Fibroblast of pulmonary artery (primary cell): ENCODE measurements at regions not wholly inside any gene's neighbourhood (a gene's known extent, or its start where the extent isn't known, plus 50 kb on each side); places are given as distances from the start of the nearest gene placed in this dataset.

Experiments used
- DNase-seq: peaks from one replicate; pipeline ENCODE4 v3.0.0-alpha.2; 2010; ENCODE audit warnings: low read depth
- H3K4me3 ChIP-seq: replicated peaks from 2 replicates; pipeline ENCODE4 v1.5.1; 2011; ENCODE audit warnings: low read depth, mild to moderate bottlenecking, control low read depth, low read length, moderate library complexity
- CTCF ChIP-seq: IDR thresholded peaks from 2 replicates; pipeline ENCODE4 v1.5.1; 2011; ENCODE audit warnings: mild to moderate bottlenecking, control low read depth, low read length, inconsistent platforms; ENCODE audit errors: missing control alignments

GRCh38 chr15:35301088-35301487 lies 216.0 kb upstream of the NANOGP8 start:
- no peak for TF ChIP-seq CTCF
- no peak overlapping the region for H3K4me3 ChIP-seq
- no peak for DNase-seq

GRCh38 chr15:35299059-35299735 lies 214.1 kb upstream of the NANOGP8 start:
- H3K4me3 ChIP-seq, result no peak overlapping the region
- no peak for DNase-seq
- TF ChIP-seq CTCF, result no peak

GRCh38 chr15:35298509-35298908 lies 213.4 kb upstream of the NANOGP8 start:
- no peak for DNase-seq
- H3K4me3 ChIP-seq, result no peak overlapping the region
- no peak for TF ChIP-seq CTCF

- peak; percentile 30 for TF ChIP-seq CTCF
- H3K4me3 ChIP-seq, result no peak overlapping the region
- DNase-seq, result peak; percentile 65
These were observed 208.4 kb upstream of the NANOGP8 start for GRCh38 chr15:35293353-35294130.

- TF ChIP-seq CTCF, result no peak
- H3K4me3 ChIP-seq, result no peak overlapping the region
- DNase-seq, result no peak
These were observed 205.2 kb upstream of the NANOGP8 start for GRCh38 chr15:35290301-35290721.

GRCh38 chr15:35289024-35289617 lies 204.0 kb upstream of the NANOGP8 start:
- peak; percentile 85 for DNase-seq
- no peak overlapping the region for H3K4me3 ChIP-seq
- TF ChIP-seq CTCF, result peak; percentile 90
